Activated naive CD4-positive, alpha-beta T cell treated with anti-CD3 and anti-CD28 coated beads, Interleukin-2, amount 10 ng/mL, durations not matched to agents 7 days and 5 days (primary cell): ENCODE measurements at regions not wholly inside any gene's neighbourhood (a gene's known extent, or its start where the extent isn't known, plus 50 kb on each side); places are given as distances from the start of the nearest gene placed in this dataset.
"Not testable (repeated sequence)": the region's sequence is repeated elsewhere in the genome, so short reads cannot be mapped to it uniquely, and the experiment has no call there.

Source experiments
- CTCF ChIA-PET: fragments of 350-600 bp; sonication (Branson Sonifier 250); formaldehyde crosslinking; loops from one replicate; lab custom pipeline; 2021; ENCODE audit warnings: antibody characterized with exemption; lab: Charles Lee
- DNase-seq: peaks from one replicate; pipeline ENCODE4 v3.0.0-alpha.2; 2020
- H3K27ac Mint-ChIP-seq: one replicate; pipeline ENCODE4 v1.8.0; 2021; ENCODE audit warnings: mild to moderate bottlenecking, moderate library complexity, mixed read lengths
- H3K27me3 Mint-ChIP-seq: one replicate; pipeline ENCODE4 v1.8.0; 2021; ENCODE audit warnings: mild to moderate bottlenecking, mixed read lengths
- H3K36me3 Mint-ChIP-seq: one replicate; pipeline ENCODE4 v1.8.0; 2021; ENCODE audit warnings: mixed read lengths
- H3K4me1 Mint-ChIP-seq: one replicate; pipeline ENCODE4 v1.8.0; 2021; ENCODE audit warnings: mixed read lengths
- H3K4me3 Mint-ChIP-seq: one replicate; pipeline ENCODE4 v1.8.0; 2021; ENCODE audit warnings: mild to moderate bottlenecking, moderate library complexity, mixed read lengths
- H3K9me3 Mint-ChIP-seq: one replicate; pipeline ENCODE4 v1.8.0; 2021; ENCODE audit warnings: mixed read lengths

- Mint-ChIP-seq H3K36me3 (no peaks in the 10 kb centered on the region), H3K4me1 (no peaks in the 10 kb centered on the region), H3K9me3 (no peaks in the 10 kb centered on the region), H3K27me3 (no peaks in the 10 kb centered on the region), H3K27ac (no peak overlapping the region), H3K4me3 (no peak overlapping the region)
- DNase-seq: no peak
- CTCF ChIA-PET: no interaction called here
Observed at GRCh38 chr3:99586701-99587100, 51.7 kb upstream of the COL8A1 start.

- Mint-ChIP-seq H3K4me1 (no peaks in the 10 kb centered on the region), H3K27ac (no peak overlapping the region), H3K27me3 (no peaks in the 10 kb centered on the region), H3K9me3 (no peaks in the 10 kb centered on the region), H3K4me3 (no peak overlapping the region), H3K36me3 (no peaks in the 10 kb centered on the region)
- CTCF ChIA-PET: no interaction called here
- no peak for DNase-seq
Observed at GRCh38 chr3:99579965-99580364, 58.4 kb upstream of the COL8A1 start.

- Mint-ChIP-seq H3K27ac (no peak overlapping the region), H3K27me3 (no peaks in the 10 kb centered on the region), H3K36me3 (no peaks in the 10 kb centered on the region), H3K4me3 (no peak overlapping the region), H3K9me3 (no peaks in the 10 kb centered on the region), H3K4me1 (no peaks in the 10 kb centered on the region)
- no peak for DNase-seq
- CTCF ChIA-PET: no interaction called here
Observed at GRCh38 chr3:99579246-99579645, 59.1 kb upstream of the COL8A1 start.

GRCh38 chr3:99578339-99578970 lies 59.9 kb upstream of the COL8A1 start:
- Mint-ChIP-seq H3K27ac (no peak overlapping the region), H3K27me3 (no peaks in the 10 kb centered on the region), H3K36me3 (no peaks in the 10 kb centered on the region), H3K4me3 (no peak overlapping the region), H3K4me1 (no peaks in the 10 kb centered on the region), H3K9me3 (no peaks in the 10 kb centered on the region)
- DNase-seq: no peak
- CTCF ChIA-PET: no interaction called here

GRCh38 chr3:99576904-99577559 lies 61.4 kb upstream of the COL8A1 start:
- Mint-ChIP-seq H3K36me3 (no peaks in the 10 kb centered on the region), H3K4me3 (no peak overlapping the region), H3K27me3 (no peaks in the 10 kb centered on the region), H3K4me1 (no peaks in the 10 kb centered on the region), H3K9me3 (no peaks in the 10 kb centered on the region), H3K27ac (no peak overlapping the region)
- CTCF ChIA-PET: no interaction called here
- DNase-seq: no peak

GRCh38 chr3:99575683-99576082 lies 62.7 kb upstream of the COL8A1 start:
- no peaks in the 10 kb centered on the region for H3K4me1 Mint-ChIP-seq
- CTCF ChIA-PET: no interaction called here
- H3K9me3 Mint-ChIP-seq: no peaks in the 10 kb centered on the region
- no peak for DNase-seq
- no peaks in the 10 kb centered on the region for H3K27me3 Mint-ChIP-seq
- H3K27ac Mint-ChIP-seq: no peak overlapping the region
- no peaks in the 10 kb centered on the region for H3K36me3 Mint-ChIP-seq
- H3K4me3 Mint-ChIP-seq: no peak overlapping the region

- Mint-ChIP-seq H3K36me3 (no peaks in the 10 kb centered on the region), H3K27ac (no peak overlapping the region), H3K4me1 (no peaks in the 10 kb centered on the region), H3K27me3 (no peaks in the 10 kb centered on the region), H3K9me3 (peaks cover 2% of the 10 kb centered on the region), H3K4me3 (no peak overlapping the region)
- DNase-seq: no peak
- CTCF ChIA-PET: no interaction called here
Observed at GRCh38 chr3:99570061-99570460, 68.3 kb upstream of the COL8A1 start.

GRCh38 chr3:99568663-99569335 lies 69.6 kb upstream of the COL8A1 start:
- H3K4me3 Mint-ChIP-seq: no peak overlapping the region
- DNase-seq: no peak
- peaks cover 2% of the 10 kb centered on the region for H3K9me3 Mint-ChIP-seq
- no peaks in the 10 kb centered on the region for H3K4me1 Mint-ChIP-seq
- H3K27ac Mint-ChIP-seq: no peak overlapping the region
- H3K27me3 Mint-ChIP-seq: no peaks in the 10 kb centered on the region
- no peaks in the 10 kb centered on the region for H3K36me3 Mint-ChIP-seq
- CTCF ChIA-PET: no interaction called here

- Mint-ChIP-seq H3K9me3 (peaks cover 2% of the 10 kb centered on the region), H3K27me3 (no peaks in the 10 kb centered on the region), H3K4me3 (no peak overlapping the region), H3K27ac (no peak overlapping the region), H3K4me1 (no peaks in the 10 kb centered on the region), H3K36me3 (no peaks in the 10 kb centered on the region)
- DNase-seq: no peak
- CTCF ChIA-PET: no interaction called here
Observed at GRCh38 chr3:99565331-99565730, 73.1 kb upstream of the COL8A1 start.

- peaks cover 2% of the 10 kb centered on the region for H3K9me3 Mint-ChIP-seq
- H3K4me1 Mint-ChIP-seq: no peaks in the 10 kb centered on the region
- no peak for DNase-seq
- H3K4me3 Mint-ChIP-seq: no peak overlapping the region
- CTCF ChIA-PET: no interaction called here
- H3K36me3 Mint-ChIP-seq: no peaks in the 10 kb centered on the region
- no peaks in the 10 kb centered on the region for H3K27me3 Mint-ChIP-seq
- H3K27ac Mint-ChIP-seq: no peak overlapping the region
Observed at GRCh38 chr3:99562990-99563607, 75.3 kb upstream of the COL8A1 start.

GRCh38 chr3:99562138-99562537 lies 76.3 kb upstream of the COL8A1 start:
- no peaks in the 10 kb centered on the region for H3K36me3 Mint-ChIP-seq
- no peak overlapping the region for H3K4me3 Mint-ChIP-seq

GRCh38 chr3:99561056-99561455 lies 77.3 kb upstream of the COL8A1 start:
- Mint-ChIP-seq H3K9me3 (no peaks in the 10 kb centered on the region), H3K4me1 (no peaks in the 10 kb centered on the region), H3K4me3 (no peak overlapping the region), H3K36me3 (no peaks in the 10 kb centered on the region), H3K27me3 (no peaks in the 10 kb centered on the region), H3K27ac (no peak overlapping the region)
- no peak for DNase-seq
- CTCF ChIA-PET: no interaction called here

More at GRCh38 chr3:99562138-99562537, 76.3 kb upstream of the COL8A1 start:
- Mint-ChIP-seq H3K9me3 (peaks cover 2% of the 10 kb centered on the region), H3K27ac (no peak overlapping the region), H3K27me3 (no peaks in the 10 kb centered on the region), H3K4me1 (no peaks in the 10 kb centered on the region)
- DNase-seq: no peak
- CTCF ChIA-PET: no interaction called here

- DNase-seq: no peak
- CTCF ChIA-PET: no interaction called here
- Mint-ChIP-seq H3K27me3 (no peaks in the 10 kb centered on the region), H3K4me1 (no peaks in the 10 kb centered on the region), H3K4me3 (no peak overlapping the region), H3K9me3 (no peaks in the 10 kb centered on the region), H3K27ac (no peak overlapping the region), H3K36me3 (no peaks in the 10 kb centered on the region)
Observed at GRCh38 chr3:99559196-99559595, 79.2 kb upstream of the COL8A1 start.

GRCh38 chr3:99555885-99556284 lies 82.5 kb upstream of the COL8A1 start:
- DNase-seq, H3K9me3 Mint-ChIP-seq, H3K4me3 Mint-ChIP-seq, H3K4me1 Mint-ChIP-seq, CTCF ChIA-PET, H3K36me3 Mint-ChIP-seq, H3K27me3 Mint-ChIP-seq, H3K27ac Mint-ChIP-seq: not testable (repeated sequence)

GRCh38 chr3:99551520-99551919 lies 86.9 kb upstream of the COL8A1 start:
- H3K36me3 Mint-ChIP-seq: no peaks in the 10 kb centered on the region
- no peak for DNase-seq
- no peak overlapping the region for H3K4me3 Mint-ChIP-seq
- H3K27me3 Mint-ChIP-seq: no peaks in the 10 kb centered on the region
- CTCF ChIA-PET: no interaction called here
- H3K27ac Mint-ChIP-seq: no peak overlapping the region
- H3K4me1 Mint-ChIP-seq: no peaks in the 10 kb centered on the region
- H3K9me3 Mint-ChIP-seq: no peaks in the 10 kb centered on the region
